ENCODE measurements at regions not wholly inside any gene's neighbourhood (a gene's known extent, or its start where the extent isn't known, plus 50 kb on each side); places are given as distances from the start of the nearest gene placed in this dataset.

DNA sequence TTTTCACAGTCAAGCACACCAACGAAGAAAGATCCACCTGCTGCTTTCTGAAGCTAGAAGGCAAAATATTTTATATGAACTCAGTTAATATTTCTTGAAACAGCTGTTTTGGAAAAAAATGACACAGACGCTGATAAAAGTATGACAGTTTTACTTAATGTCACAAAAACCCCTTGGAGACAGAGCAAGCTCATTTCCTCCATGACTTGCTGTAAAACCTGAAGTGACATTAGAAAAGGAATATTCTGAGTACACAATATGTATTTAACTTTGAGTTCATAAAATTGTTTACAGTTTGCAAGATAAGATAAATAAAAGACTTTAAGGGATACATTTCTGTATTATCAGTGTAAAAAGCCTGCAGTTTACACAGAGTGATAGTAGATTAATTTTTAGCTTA, 105.4 kb downstream of the DSEL start:
- TF ChIP-seq, protein P1, sequence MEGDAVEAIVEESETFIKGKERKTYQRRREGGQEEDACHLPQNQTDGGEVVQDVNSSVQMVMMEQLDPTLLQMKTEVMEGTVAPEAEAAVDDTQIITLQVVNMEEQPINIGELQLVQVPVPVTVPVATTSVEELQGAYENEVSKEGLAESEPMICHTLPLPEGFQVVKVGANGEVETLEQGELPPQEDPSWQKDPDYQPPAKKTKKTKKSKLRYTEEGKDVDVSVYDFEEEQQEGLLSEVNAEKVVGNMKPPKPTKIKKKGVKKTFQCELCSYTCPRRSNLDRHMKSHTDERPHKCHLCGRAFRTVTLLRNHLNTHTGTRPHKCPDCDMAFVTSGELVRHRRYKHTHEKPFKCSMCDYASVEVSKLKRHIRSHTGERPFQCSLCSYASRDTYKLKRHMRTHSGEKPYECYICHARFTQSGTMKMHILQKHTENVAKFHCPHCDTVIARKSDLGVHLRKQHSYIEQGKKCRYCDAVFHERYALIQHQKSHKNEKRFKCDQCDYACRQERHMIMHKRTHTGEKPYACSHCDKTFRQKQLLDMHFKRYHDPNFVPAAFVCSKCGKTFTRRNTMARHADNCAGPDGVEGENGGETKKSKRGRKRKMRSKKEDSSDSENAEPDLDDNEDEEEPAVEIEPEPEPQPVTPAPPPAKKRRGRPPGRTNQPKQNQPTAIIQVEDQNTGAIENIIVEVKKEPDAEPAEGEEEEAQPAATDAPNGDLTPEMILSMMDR (IDR thresholded peaks at IDR 0.05), result no peak
- TF ChIP-seq POLR2A (IDR thresholded peaks at IDR 0.05), result no peak
